ENCODE measurements at regions not wholly inside any gene's neighbourhood (a gene's known extent, or its start where the extent isn't known, plus 50 kb on each side); places are given as distances from the start of the nearest gene placed in this dataset.
A peak's percentile ranks its signal among the peaks of the same experiment; 100 is the strongest.

DNA sequence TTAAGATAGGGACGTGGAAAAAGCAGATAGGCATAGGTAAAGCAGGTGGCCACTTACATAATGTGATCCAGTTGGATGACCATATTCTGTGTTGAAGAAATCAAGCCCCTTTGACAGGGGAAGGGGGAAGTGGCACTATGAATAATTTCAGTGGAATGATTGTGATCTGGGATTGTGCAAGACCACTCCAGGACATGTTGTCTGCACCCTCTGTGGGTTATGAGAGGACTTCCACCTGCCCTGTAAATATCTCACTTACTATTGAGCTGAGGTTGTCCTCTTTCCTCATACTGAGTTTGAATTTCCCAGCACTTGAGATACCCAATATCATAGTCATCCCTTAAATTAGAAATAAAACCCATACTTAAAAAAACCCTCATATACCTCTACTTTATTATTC, 220.7 kb downstream of the IRS1 start:
- H3K9me3 Mint-ChIP-seq, result no peaks in the 10 kb centered on the region
- H3K27me3 Mint-ChIP-seq, result peaks cover 21% of the 10 kb centered on the region
- DNase-seq, result no peak
- CTCF ChIA-PET, result interaction anchor here (0.9 kb wide), 1 partner anchor 16 kb away, joined by 3 read pairs; no protein-coding TSS in a partner anchor
- H3K4me1 Mint-ChIP-seq, result no peaks in the 10 kb centered on the region
- POLR2A ChIA-PET, result no interaction called here
- no peak overlapping the region for H3K27ac Mint-ChIP-seq
- H3K4me3 Mint-ChIP-seq, result no peak overlapping the region
- no peaks in the 10 kb centered on the region for H3K36me3 Mint-ChIP-seq (ENCODE audit: low read depth)

DNA sequence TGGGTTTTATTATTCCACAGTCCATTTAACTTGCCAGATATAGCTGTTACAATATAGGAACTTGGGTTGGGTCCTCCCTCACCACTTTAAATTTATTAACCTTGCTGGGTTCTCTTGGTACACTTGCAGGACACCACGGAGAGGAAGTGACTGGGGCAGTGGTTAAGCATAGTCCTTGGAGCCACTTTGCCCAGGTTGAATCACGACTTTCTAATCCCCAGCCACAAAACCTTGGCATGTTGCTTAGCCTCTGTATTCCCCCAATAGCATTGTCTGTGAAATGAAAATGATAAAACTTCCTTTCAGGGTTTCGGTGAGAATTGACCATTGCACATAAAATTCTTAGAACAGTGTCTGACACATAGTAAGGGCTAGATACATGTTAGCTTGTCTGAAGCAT, 221.2 kb downstream of the IRS1 start:
- no peaks in the 10 kb centered on the region for H3K4me1 Mint-ChIP-seq
- H3K36me3 Mint-ChIP-seq (ENCODE audit: low read depth), result no peaks in the 10 kb centered on the region
- DNase-seq, result no peak
- H3K9me3 Mint-ChIP-seq, result no peaks in the 10 kb centered on the region
- ChIA-PET CTCF (no interaction called here), POLR2A (no interaction called here)
- H3K27me3 Mint-ChIP-seq, result peaks cover 20% of the 10 kb centered on the region
- no peak overlapping the region for H3K27ac Mint-ChIP-seq
- no peak overlapping the region for H3K4me3 Mint-ChIP-seq

DNA sequence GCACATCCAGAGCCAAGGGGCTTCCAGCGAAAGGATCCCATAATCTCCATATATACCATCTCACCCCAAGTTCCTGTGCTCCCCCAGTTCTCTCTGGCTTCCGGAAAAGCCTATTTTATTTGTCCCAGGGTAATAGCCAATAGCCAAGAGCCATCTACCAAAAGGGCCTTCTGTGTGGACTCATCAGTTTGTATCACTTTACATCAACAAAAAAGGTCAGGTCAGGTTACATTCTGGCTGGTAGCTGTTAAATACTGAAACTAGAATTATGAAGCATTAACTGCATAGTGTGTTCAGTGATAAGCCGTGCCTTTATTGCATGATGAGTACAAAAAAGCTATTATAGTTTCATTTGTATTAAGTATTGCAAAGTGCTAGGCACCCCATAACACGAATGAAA, 223.7 kb downstream of the IRS1 start:
- Mint-ChIP-seq H3K27ac (no peak overlapping the region), H3K27me3 (no peaks in the 10 kb centered on the region), H3K4me3 (no peak overlapping the region), H3K9me3 (no peaks in the 10 kb centered on the region), H3K4me1 (no peaks in the 10 kb centered on the region), H3K36me3 (ENCODE audit: low read depth) (no peaks in the 10 kb centered on the region)
- ChIA-PET POLR2A (no interaction called here), CTCF (interaction anchor here (1.1 kb wide), 1 partner anchor 91 kb away, joined by 5 read pairs; no protein-coding TSS in a partner anchor)
- DNase-seq, result no peak

DNA sequence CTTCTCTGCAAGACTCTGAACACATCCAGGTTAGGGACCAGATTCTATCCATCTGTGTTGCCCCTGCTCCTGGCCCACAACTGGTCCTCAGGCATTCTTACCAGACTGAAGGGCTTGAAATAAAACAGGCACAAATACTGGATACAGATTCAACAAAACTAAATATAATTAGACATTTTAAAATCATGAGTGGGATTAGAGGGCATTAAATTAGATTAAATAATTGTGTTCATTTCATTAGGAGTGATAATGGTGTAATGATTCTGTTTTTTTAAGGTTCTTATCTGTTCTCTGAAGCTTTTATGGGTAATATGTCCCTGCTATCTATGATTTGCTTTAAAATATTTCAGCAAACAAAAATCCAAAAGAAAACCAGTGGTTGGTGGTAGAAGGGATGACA, 226.5 kb downstream of the IRS1 start:
- ChIA-PET CTCF (no interaction called here), POLR2A (no interaction called here)
- no peaks in the 10 kb centered on the region for H3K36me3 Mint-ChIP-seq (ENCODE audit: low read depth)
- no peaks in the 10 kb centered on the region for H3K9me3 Mint-ChIP-seq
- H3K4me1 Mint-ChIP-seq, result no peaks in the 10 kb centered on the region
- no peak overlapping the region for H3K4me3 Mint-ChIP-seq
- H3K27me3 Mint-ChIP-seq, result no peaks in the 10 kb centered on the region
- H3K27ac Mint-ChIP-seq, result no peak overlapping the region
- DNase-seq, result no peak

DNA sequence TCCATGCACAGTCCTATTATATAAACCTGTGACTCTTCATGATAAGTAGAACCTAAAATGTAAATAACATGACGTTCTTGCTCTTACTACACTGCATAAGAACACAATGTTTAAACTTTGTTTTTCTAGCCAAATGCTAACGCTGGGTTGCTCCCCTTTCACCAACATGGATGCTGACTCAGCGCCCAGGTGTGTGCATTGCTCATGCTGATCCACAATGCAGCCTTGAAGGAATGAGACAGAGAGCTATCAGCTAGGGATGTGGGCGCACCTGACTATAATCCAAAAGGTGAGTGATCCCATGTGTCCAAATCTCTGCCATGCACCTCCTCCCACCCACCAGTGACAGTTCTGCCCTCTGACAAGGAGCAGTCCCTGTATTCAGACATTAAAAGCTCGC, 235.0 kb downstream of the IRS1 start:
- H3K27ac Mint-ChIP-seq, result no peak overlapping the region
- POLR2A ChIA-PET, result no interaction called here
- no peak for DNase-seq
- H3K4me1 Mint-ChIP-seq, result no peaks in the 10 kb centered on the region
- H3K27me3 Mint-ChIP-seq, result peaks cover 4% of the 10 kb centered on the region
- H3K36me3 Mint-ChIP-seq (ENCODE audit: low read depth), result no peaks in the 10 kb centered on the region
- CTCF ChIA-PET, result no interaction called here
- no peak overlapping the region for H3K4me3 Mint-ChIP-seq
- H3K9me3 Mint-ChIP-seq, result no peaks in the 10 kb centered on the region

DNA sequence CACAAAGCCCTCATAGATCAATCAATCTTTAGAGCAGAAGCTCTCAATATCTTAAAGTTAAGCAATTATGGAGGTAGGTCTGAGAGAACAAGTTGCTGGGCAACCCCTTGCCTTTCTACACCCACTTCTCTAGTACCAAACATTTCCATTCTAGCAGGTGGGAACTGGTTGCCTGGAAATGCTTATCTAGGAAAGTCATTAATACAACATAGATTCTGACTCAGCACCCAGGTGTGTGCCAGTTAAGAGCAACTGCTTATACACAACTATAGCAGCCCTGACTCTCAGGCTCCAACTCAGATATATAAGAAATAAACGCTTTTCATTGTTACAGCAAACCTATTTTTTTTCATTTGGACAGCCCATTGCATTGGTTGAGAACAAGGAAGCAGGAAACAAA, 237.7 kb downstream of the IRS1 start:
- no peak overlapping the region for H3K27ac Mint-ChIP-seq

DNA sequence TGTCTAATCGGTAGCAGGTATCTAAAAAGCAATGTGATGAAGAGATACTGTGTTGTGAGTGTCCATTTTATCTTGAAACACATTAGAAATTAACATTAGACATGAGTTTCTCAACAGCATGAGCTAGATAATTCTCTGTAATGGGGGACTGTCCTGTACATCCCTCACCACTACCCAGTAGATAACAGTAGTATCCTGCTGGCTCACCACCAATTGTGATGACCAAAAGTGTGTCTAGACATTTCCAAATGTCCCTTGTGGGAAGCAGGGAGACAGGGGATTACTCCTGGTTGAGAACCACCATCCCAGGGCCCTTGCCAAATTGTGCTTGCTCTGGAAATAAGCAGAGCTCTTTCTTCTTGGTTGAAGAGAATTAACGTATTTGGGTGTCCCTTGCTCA, 239.3 kb downstream of the IRS1 start:
- ChIA-PET POLR2A (no interaction called here), CTCF (interaction anchor here (1.0 kb wide), 1 partner anchor 10 kb away, joined by 3 read pairs; no protein-coding TSS in a partner anchor)
- H3K9me3 Mint-ChIP-seq, result no peaks in the 10 kb centered on the region
- no peaks in the 10 kb centered on the region for H3K4me1 Mint-ChIP-seq
- no peak overlapping the region for H3K27ac Mint-ChIP-seq
- no peak overlapping the region for H3K4me3 Mint-ChIP-seq
- no peaks in the 10 kb centered on the region for H3K36me3 Mint-ChIP-seq (ENCODE audit: low read depth)
- DNase-seq, result no peak
- H3K27me3 Mint-ChIP-seq, result peaks cover 11% of the 10 kb centered on the region

More for the DNA sequence above, 237.7 kb downstream of the IRS1 start:
- Mint-ChIP-seq H3K4me3 (no peak overlapping the region), H3K4me1 (no peaks in the 10 kb centered on the region), H3K27me3 (peaks cover 11% of the 10 kb centered on the region), H3K9me3 (no peaks in the 10 kb centered on the region), H3K36me3 (ENCODE audit: low read depth) (no peaks in the 10 kb centered on the region)
- ChIA-PET POLR2A (no interaction called here), CTCF (no interaction called here)
- no peak for DNase-seq

DNA sequence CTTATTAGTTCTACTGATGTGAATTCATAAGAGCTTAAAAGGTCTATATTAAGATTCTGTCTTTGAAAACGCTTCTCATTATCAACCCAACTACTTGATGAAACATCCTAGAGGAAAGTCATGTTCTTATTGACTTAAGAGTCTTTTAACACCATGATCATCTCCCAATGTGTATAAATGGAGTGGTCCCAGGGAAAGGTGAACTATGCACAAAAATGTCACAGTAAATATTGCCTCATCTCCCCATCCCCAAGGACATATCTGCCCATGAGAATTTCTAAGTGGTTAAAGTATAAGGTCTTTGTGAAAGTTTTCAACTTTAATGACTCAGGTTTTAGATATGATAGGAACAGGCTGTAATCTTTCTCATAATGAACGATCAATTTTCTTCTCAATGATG, 240.1 kb downstream of the IRS1 start:
- Mint-ChIP-seq H3K9me3 (no peaks in the 10 kb centered on the region), H3K4me1 (no peaks in the 10 kb centered on the region), H3K27ac (no peak overlapping the region), H3K36me3 (ENCODE audit: low read depth) (no peaks in the 10 kb centered on the region), H3K4me3 (no peak overlapping the region), H3K27me3 (peaks cover 11% of the 10 kb centered on the region)
- ChIA-PET POLR2A (no interaction called here), CTCF (no interaction called here)
- DNase-seq, result no peak

DNA sequence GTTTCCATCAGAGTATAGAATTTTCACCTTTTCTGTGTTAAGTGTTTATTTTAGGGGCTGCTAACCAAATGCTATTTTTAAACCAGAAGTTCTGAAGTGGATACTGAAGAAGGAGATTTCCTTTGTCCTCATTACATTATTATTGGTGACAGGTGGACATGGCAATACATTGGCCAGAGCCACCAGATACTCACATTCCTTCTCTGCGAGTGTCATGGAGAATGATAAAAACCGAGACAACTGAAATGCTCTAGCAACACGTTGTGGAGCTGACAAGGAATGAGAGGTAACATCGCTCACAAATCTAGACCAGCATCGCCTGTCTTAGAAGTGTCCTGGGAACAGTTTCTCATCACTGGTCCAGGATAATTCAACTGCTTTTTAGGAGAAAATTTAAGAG, 241.2 kb downstream of the IRS1 start:
- ChIA-PET POLR2A (no interaction called here), CTCF (no interaction called here)
- Mint-ChIP-seq H3K27me3 (peaks cover 11% of the 10 kb centered on the region), H3K36me3 (ENCODE audit: low read depth) (no peaks in the 10 kb centered on the region), H3K27ac (no peak overlapping the region), H3K4me1 (no peaks in the 10 kb centered on the region), H3K4me3 (no peak overlapping the region), H3K9me3 (no peaks in the 10 kb centered on the region)
- DNase-seq, result no peak

DNA sequence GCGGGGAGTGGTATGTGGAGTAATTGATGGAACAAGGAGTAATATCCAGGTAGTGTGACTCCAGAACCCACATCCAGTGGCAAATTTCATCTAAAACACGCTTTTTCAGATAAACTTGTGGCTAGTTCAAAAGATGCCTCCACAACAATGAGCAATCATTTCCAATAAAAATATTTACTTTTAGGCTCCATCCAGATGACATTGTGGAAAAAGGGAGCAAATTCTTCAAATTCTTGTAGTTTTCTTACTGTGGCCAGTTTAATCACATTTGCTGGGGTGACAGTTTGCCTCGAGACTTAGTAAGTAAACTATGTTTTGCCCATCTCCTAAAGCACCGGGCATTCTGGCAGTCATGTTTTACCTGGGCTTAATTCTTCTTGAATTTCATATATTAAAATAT, 243.6 kb downstream of the IRS1 start:
- Mint-ChIP-seq H3K36me3 (ENCODE audit: low read depth) (no peaks in the 10 kb centered on the region), H3K27ac (no peak overlapping the region), H3K27me3 (peaks cover 12% of the 10 kb centered on the region), H3K4me3 (no peak overlapping the region), H3K4me1 (no peaks in the 10 kb centered on the region), H3K9me3 (no peaks in the 10 kb centered on the region)
- DNase-seq, result no peak
- POLR2A ChIA-PET, result no interaction called here
- CTCF ChIA-PET, result no interaction called here

DNA sequence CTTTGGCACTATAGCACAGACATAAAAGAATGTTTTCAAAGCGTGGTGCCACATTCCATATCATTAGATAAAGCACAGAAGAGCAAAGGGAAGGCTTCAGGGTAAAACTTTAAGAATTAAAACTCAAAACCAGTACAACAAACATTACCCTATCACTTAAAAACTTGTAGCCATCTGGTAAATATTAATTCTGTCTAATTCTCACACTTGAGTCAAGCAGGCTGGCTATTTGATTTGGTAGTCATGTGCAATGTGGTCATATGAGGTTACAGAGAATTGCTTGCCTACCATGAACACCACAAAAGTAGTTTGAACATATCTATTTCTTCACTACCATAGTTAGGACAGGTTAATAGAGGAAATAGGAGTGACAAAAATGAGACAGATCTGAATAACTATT, 244.9 kb downstream of the IRS1 start:
- ChIA-PET CTCF (no interaction called here), POLR2A (no interaction called here)
- H3K4me1 Mint-ChIP-seq, result no peaks in the 10 kb centered on the region
- DNase-seq, result no peak
- H3K27me3 Mint-ChIP-seq, result peaks cover 11% of the 10 kb centered on the region
- no peaks in the 10 kb centered on the region for H3K36me3 Mint-ChIP-seq (ENCODE audit: low read depth)
- no peak overlapping the region for H3K27ac Mint-ChIP-seq
- H3K9me3 Mint-ChIP-seq, result no peaks in the 10 kb centered on the region
- H3K4me3 Mint-ChIP-seq, result no peak overlapping the region

DNA sequence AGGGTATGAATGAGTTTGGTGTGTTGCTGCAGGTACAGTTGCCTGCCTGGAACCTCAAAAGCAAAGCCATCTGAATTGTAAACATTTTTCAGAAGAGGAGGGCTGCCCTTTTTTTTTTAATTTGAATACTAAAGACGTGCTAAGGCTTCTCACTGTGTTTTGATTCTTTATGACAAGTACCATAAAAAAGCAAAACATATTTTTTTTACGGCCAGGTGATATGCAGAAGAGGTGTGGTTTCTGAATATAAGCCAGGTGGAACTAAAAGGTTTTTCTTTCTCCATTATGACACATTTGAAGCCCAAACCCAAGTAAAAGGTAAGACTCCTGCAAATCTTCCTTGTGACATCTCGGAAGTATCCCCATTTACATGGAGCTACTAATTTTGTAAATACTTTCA, 246.3 kb downstream of the IRS1 start:
- H3K9me3 Mint-ChIP-seq, result no peaks in the 10 kb centered on the region
- peaks cover 10% of the 10 kb centered on the region for H3K27me3 Mint-ChIP-seq
- H3K27ac Mint-ChIP-seq, result no peak overlapping the region
- no peaks in the 10 kb centered on the region for H3K36me3 Mint-ChIP-seq (ENCODE audit: low read depth)
- no peaks in the 10 kb centered on the region for H3K4me1 Mint-ChIP-seq
- ChIA-PET CTCF (no interaction called here), POLR2A (no interaction called here)
- no peak overlapping the region for H3K4me3 Mint-ChIP-seq
- no peak for DNase-seq

DNA sequence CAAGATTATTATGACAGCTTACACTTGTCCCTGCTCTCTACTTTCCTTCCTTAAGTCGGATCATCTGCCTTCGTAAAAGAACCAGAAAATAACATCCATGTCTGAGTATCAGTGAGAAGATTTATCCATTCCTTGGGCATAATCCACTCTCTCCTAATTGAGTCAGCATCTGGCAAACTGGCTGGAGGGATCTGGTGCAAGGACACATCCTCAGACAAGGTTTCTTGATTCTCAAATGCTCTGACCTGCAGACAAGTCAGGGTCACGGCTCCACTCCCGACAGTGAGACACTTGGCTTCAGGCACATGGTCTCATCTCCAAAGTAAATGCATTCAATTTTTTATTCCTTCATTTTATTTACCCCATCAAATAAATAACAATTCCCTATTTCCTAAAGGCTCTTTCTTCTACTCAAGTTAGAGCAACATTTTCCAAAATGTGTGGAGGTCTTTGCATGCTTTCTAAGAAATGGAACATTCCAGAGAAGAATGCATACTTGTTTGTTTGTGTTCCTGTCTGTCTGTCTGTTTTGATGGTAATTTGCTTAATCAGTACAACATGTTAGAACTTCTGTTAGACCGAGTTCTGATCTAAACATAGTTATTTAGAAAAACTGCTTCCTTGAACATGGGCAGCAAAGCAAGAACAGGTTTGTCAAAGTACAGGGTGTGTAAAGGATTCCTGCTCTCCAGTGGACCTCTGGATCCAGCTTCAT, 246.9 kb downstream of the IRS1 start:
- no peaks in the 10 kb centered on the region for H3K4me1 Mint-ChIP-seq
- ChIA-PET POLR2A (no interaction called here), CTCF (no interaction called here)
- no peak overlapping the region for H3K4me3 Mint-ChIP-seq
- DNase-seq, result no peak
- H3K27ac Mint-ChIP-seq, result no peak overlapping the region
- H3K9me3 Mint-ChIP-seq, result no peaks in the 10 kb centered on the region
- no peaks in the 10 kb centered on the region for H3K36me3 Mint-ChIP-seq (ENCODE audit: low read depth)
- H3K27me3 Mint-ChIP-seq, result peaks cover 10% of the 10 kb centered on the region

DNA sequence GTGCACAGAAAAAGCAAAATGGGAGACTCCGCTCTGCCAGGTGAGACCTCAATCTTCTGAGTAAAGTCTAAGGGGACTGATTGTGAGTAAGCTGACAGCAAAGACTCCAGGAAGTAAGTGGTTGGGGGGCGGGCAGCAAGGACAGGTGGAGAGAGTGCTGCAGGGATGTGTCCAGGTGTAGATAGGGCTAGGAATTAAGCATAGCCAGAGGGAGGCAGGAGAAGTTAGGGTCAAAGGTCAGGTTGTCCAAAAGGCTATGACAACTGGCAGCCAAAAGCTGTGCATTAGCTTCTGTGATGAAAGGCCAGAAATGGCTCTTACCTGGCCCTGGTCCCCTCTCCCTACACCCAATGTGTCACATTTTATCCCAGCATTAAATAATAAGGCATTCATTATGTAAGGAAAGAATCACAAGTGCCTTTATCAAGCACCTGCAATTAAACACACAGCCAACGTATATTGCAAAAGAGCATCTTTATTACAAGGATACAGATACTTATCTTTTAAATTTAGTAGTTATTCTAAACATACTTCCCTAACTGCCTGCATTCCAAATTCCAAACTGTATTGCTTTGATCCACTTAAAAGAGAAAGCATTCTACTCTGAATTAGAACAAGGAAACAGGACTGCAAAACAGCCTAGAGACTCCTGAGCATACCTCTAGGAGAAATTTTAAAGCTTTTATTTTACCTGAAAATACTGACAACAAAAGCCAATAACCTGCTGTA, 247.9 kb downstream of the IRS1 start:
- peak overlapping the region; percentile 14 for H3K27ac Mint-ChIP-seq
- no peaks in the 10 kb centered on the region for H3K9me3 Mint-ChIP-seq
- H3K27me3 Mint-ChIP-seq, result peaks cover 5% of the 10 kb centered on the region
- H3K4me3 Mint-ChIP-seq, result no peak overlapping the region
- no peaks in the 10 kb centered on the region for H3K4me1 Mint-ChIP-seq
- POLR2A ChIA-PET, result no interaction called here
- CTCF ChIA-PET, result no interaction called here
- no peaks in the 10 kb centered on the region for H3K36me3 Mint-ChIP-seq (ENCODE audit: low read depth)
- DNase-seq, result no peak

Measured in activated CD4-positive, alpha-beta T cell treated with anti-CD3 and anti-CD28 coated beads, Interleukin-2, amount 10 ng/mL, durations not matched to agents 7 days and 5 days (primary cell).